ENCODE measurements at regions not wholly inside any gene's neighbourhood (a gene's known extent, or its start where the extent isn't known, plus 50 kb on each side); places are given as distances from the start of the nearest gene placed in this dataset.
"Not testable (repeated sequence)": the region's sequence is repeated elsewhere in the genome, so short reads cannot be mapped to it uniquely, and the experiment has no call there.

GRCh38 chr15:85196697-85197096 lies 183.7 kb upstream of the AKAP13 start:
- not testable (repeated sequence) for DNase-seq

GRCh38 chr15:85197582-85197981 lies 182.8 kb upstream of the AKAP13 start:
- DNase-seq, result not testable (repeated sequence)

GRCh38 chr15:85198432-85198831 lies 182.0 kb upstream of the AKAP13 start:
- not testable (repeated sequence) for DNase-seq

GRCh38 chr15:85200215-85200614 lies 180.2 kb upstream of the AKAP13 start:
- not testable (repeated sequence) for DNase-seq

GRCh38 chr15:85201118-85201793 lies 179.1 kb upstream of the AKAP13 start:
- DNase-seq, result not testable (repeated sequence)

GRCh38 chr15:85204481-85204880 lies 175.9 kb upstream of the AKAP13 start:
- DNase-seq, result not testable (repeated sequence)

- not testable (repeated sequence) for DNase-seq
Observed at GRCh38 chr15:85233791-85234325, 146.5 kb upstream of the AKAP13 start.

- DNase-seq, result not testable (repeated sequence)
Observed at GRCh38 chr15:85234450-85235196, 145.8 kb upstream of the AKAP13 start.

- not testable (repeated sequence) for DNase-seq
Observed at GRCh38 chr15:85244056-85244455, 136.3 kb upstream of the AKAP13 start.

- DNase-seq, result not testable (repeated sequence)
Observed at GRCh38 chr15:85250938-85251542, 129.4 kb upstream of the AKAP13 start.

GRCh38 chr15:85253196-85253915 lies 127.0 kb upstream of the AKAP13 start:
- not testable (repeated sequence) for DNase-seq

- DNase-seq, result not testable (repeated sequence)
Observed at GRCh38 chr15:85254961-85255360, 125.4 kb upstream of the AKAP13 start.

- not testable (repeated sequence) for DNase-seq
Observed at GRCh38 chr15:85255502-85255901, 124.9 kb upstream of the AKAP13 start.

- DNase-seq, result not testable (repeated sequence)
Observed at GRCh38 chr15:85256009-85256997, 124.1 kb upstream of the AKAP13 start.

GRCh38 chr15:85258062-85258445 lies 122.3 kb upstream of the AKAP13 start:
- not testable (repeated sequence) for DNase-seq

GRCh38 chr15:85258559-85259209 lies 121.7 kb upstream of the AKAP13 start:
- DNase-seq, result not testable (repeated sequence)

GRCh38 chr15:85260526-85260925 lies 119.9 kb upstream of the AKAP13 start:
- DNase-seq, result not testable (repeated sequence)

- not testable (repeated sequence) for DNase-seq
Observed at GRCh38 chr15:85262461-85263055, 117.8 kb upstream of the AKAP13 start.

GRCh38 chr15:85263842-85264440 lies 116.5 kb upstream of the AKAP13 start:
- not testable (repeated sequence) for DNase-seq

GRCh38 chr15:85264614-85265190 lies 115.7 kb upstream of the AKAP13 start:
- not testable (repeated sequence) for DNase-seq
